Daoy (cell line): ENCODE measurements at regions not wholly inside any gene's neighbourhood (a gene's known extent, or its start where the extent isn't known, plus 50 kb on each side); places are given as distances from the start of the nearest gene placed in this dataset.
"Not testable (repeated sequence)": the region's sequence is repeated elsewhere in the genome, so short reads cannot be mapped to it uniquely, and the experiment has no call there.

ENCODE experiments used
- DNase-seq: peaks from one replicate; pipeline ENCODE4 v3.0.0-alpha.2; 2015; ENCODE audit warnings: low read depth

GRCh38 chr1:228824366-228824765 is 89.1 kb downstream of the RHOU start:
- no peak for DNase-seq

GRCh38 chr1:228825041-228825440 is 89.8 kb downstream of the RHOU start:
- DNase-seq, result no peak

- DNase-seq, result no peak
These were observed 90.7 kb downstream of the RHOU start for GRCh38 chr1:228825840-228826484.

GRCh38 chr1:228827019-228827418 is 91.7 kb downstream of the RHOU start:
- DNase-seq, result no peak

GRCh38 chr1:228828151-228828550 is 92.9 kb downstream of the RHOU start:
- DNase-seq, result no peak

- DNase-seq, result peak; percentile 43
These were observed 95.1 kb downstream of the RHOU start for GRCh38 chr1:228830185-228830953.

- DNase-seq, result peak; percentile 86
These were observed 95.7 kb downstream of the RHOU start for GRCh38 chr1:228830954-228831481.

GRCh38 chr1:228833911-228834688 is 98.8 kb downstream of the RHOU start:
- DNase-seq, result peak; percentile 44

GRCh38 chr1:228835456-228835855 is 100.2 kb downstream of the RHOU start:
- no peak for DNase-seq

- DNase-seq, result no peak
These were observed 100.6 kb downstream of the RHOU start for GRCh38 chr1:228835911-228836310.

- DNase-seq, result no peak
These were observed 101.1 kb downstream of the RHOU start for GRCh38 chr1:228836427-228836826.

GRCh38 chr1:228837032-228837431 is 101.8 kb downstream of the RHOU start:
- no peak for DNase-seq

GRCh38 chr1:228837817-228838716 is 102.8 kb downstream of the RHOU start:
- DNase-seq, result peak; percentile 89

- peak; percentile 12 for DNase-seq
These were observed 103.6 kb downstream of the RHOU start for GRCh38 chr1:228838717-228839500.

- no peak for DNase-seq
These were observed 104.4 kb downstream of the RHOU start for GRCh38 chr1:228839656-228840055.

GRCh38 chr1:228841632-228842031 is 106.4 kb downstream of the RHOU start:
- DNase-seq, result no peak

GRCh38 chr1:228842094-228842775 is 107.0 kb downstream of the RHOU start:
- DNase-seq, result peak; percentile 83

- DNase-seq, result no peak
These were observed 109.8 kb downstream of the RHOU start for GRCh38 chr1:228845101-228845500.

GRCh38 chr1:228846952-228847351 is 111.7 kb downstream of the RHOU start:
- DNase-seq, result no peak

GRCh38 chr1:228847451-228847850 is 112.2 kb downstream of the RHOU start:
- not testable (repeated sequence) for DNase-seq
